Activated B cell treated with CpG ODN at 0.5 μM for 24 hours (primary cell): ENCODE measurements at regions not wholly inside any gene's neighbourhood (a gene's known extent, or its start where the extent isn't known, plus 50 kb on each side); places are given as distances from the start of the nearest gene placed in this dataset.

ENCODE experiments used
- ATAC-seq: fragments of 200-7000 bp; cut with Tn5 transposase; one replicate; pipeline ENCODE4 v1.10.0; 2021; ENCODE audit warnings: low read depth, mild to moderate bottlenecking, moderate library complexity
- CTCF ChIA-PET: fragments of 350-600 bp; sonication (Branson Sonifier 250); formaldehyde crosslinking; loops from one replicate; lab custom pipeline; 2021; ENCODE audit warnings: antibody characterized with exemption; lab: Charles Lee
- POLR2A ChIA-PET: fragments of 350-600 bp; sonication (Branson Sonifier 250); formaldehyde crosslinking; loops from one replicate; lab custom pipeline; 2021; ENCODE audit warnings: antibody characterized with exemption; lab: Charles Lee
- DNase-seq: peaks from one replicate; pipeline ENCODE4 v3.0.0; 2022
- H3K27ac Mint-ChIP-seq: one replicate; pipeline ENCODE4 v1.8.0; 2020; ENCODE audit warnings: mixed read lengths
- H3K27me3 Mint-ChIP-seq: one replicate; pipeline ENCODE4 v1.8.0; 2021; ENCODE audit warnings: mixed read lengths
- H3K36me3 Mint-ChIP-seq: one replicate; pipeline ENCODE4 v1.8.0; 2021; ENCODE audit warnings: low read depth, mixed read lengths
- H3K4me1 Mint-ChIP-seq: one replicate; pipeline ENCODE4 v1.8.0; 2021; ENCODE audit warnings: mixed read lengths
- H3K4me3 Mint-ChIP-seq: one replicate; pipeline ENCODE4 v1.8.0; 2020; ENCODE audit warnings: mild to moderate bottlenecking, mixed read lengths
- H3K9me3 Mint-ChIP-seq: one replicate; pipeline ENCODE4 v1.8.0; 2020; ENCODE audit warnings: mixed read lengths
- intact Hi-C: fragments of 100-400 bp; cut with micrococcal nuclease; formaldehyde crosslinking; loops from one replicate; pipeline ENCODE4 v1.15.1; 2024
- TF ChIP-seq, protein P1 (sequence below): fragments of 200-600 bp; IDR thresholded peaks from one replicate; pipeline ENCODE4 v1.8.0; 2022; ENCODE audit warnings: antibody characterized with exemption, mild to moderate bottlenecking

GRCh38 chr9:129513282-129513681 lies 107.6 kb downstream of the C9orf50 start:
- no peak for ATAC-seq
- Mint-ChIP-seq H3K27me3 (peaks cover 4% of the 10 kb centered on the region), H3K4me1 (no peaks in the 10 kb centered on the region), H3K27ac (no peak overlapping the region), H3K9me3 (peaks cover 19% of the 10 kb centered on the region), H3K4me3 (no peak overlapping the region), H3K36me3 (no peaks in the 10 kb centered on the region)
- intact Hi-C loops: no loop called here
- POLR2A ChIA-PET: no interaction called here
- DNase-seq: no peak
- TF ChIP-seq, protein P1, sequence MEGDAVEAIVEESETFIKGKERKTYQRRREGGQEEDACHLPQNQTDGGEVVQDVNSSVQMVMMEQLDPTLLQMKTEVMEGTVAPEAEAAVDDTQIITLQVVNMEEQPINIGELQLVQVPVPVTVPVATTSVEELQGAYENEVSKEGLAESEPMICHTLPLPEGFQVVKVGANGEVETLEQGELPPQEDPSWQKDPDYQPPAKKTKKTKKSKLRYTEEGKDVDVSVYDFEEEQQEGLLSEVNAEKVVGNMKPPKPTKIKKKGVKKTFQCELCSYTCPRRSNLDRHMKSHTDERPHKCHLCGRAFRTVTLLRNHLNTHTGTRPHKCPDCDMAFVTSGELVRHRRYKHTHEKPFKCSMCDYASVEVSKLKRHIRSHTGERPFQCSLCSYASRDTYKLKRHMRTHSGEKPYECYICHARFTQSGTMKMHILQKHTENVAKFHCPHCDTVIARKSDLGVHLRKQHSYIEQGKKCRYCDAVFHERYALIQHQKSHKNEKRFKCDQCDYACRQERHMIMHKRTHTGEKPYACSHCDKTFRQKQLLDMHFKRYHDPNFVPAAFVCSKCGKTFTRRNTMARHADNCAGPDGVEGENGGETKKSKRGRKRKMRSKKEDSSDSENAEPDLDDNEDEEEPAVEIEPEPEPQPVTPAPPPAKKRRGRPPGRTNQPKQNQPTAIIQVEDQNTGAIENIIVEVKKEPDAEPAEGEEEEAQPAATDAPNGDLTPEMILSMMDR: no peak
- CTCF ChIA-PET: no interaction called here

GRCh38 chr9:129511285-129511900 lies 109.5 kb downstream of the C9orf50 start:
- no peaks in the 10 kb centered on the region for H3K36me3 Mint-ChIP-seq
- intact Hi-C loops: no loop called here
- TF ChIP-seq, protein P1: no peak
- ATAC-seq: no peak
- no peak overlapping the region for H3K4me3 Mint-ChIP-seq
- H3K27ac Mint-ChIP-seq: no peak overlapping the region
- no peaks in the 10 kb centered on the region for H3K27me3 Mint-ChIP-seq
- no peaks in the 10 kb centered on the region for H3K4me1 Mint-ChIP-seq
- no peak for DNase-seq
- ChIA-PET POLR2A (no interaction called here), CTCF (no interaction called here)
- H3K9me3 Mint-ChIP-seq: peaks cover 11% of the 10 kb centered on the region

DNA sequence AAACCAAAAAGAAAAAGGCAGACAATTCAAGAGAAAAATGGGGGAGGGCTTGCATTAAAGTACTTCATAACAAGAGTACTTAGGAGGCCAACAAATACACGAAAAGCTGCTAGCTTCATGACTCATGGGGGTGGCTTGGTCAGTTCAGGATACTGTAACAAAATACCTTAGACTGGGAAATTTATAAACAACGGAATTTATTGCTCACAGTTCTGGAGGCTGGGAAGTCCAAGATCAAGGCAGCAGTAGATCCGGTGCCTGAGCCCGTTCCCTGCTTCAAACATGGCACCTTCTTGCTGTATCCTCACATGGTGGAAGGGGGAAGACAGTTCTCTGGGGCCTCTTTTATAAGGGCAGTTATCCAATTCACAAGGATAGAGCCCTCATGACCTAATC lies 111.4 kb downstream of the C9orf50 start:
- no peak for DNase-seq
- CTCF ChIA-PET: no interaction called here

DNA sequence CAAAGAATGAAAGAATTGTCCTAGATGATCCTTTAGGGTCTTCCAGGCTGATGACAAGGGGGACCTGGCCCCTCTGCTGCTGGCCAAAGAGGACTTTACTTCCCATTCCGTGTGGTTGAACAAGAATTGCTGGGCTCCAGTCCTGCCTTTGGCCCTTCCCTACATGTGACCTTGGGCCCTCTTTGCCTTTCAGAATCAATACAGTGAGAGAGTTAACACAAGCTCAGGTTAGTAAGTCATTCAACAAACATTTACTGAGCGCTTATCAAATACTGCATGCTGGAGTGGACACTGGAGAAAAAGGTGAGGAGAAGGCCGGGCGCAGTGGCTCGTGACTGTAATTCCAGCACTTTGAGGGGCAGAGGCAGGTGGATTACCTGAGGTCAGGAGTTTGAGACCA lies 113.1 kb downstream of the C9orf50 start:
- no peak for DNase-seq
- intact Hi-C loops: no loop called here
- H3K4me1 Mint-ChIP-seq: peaks cover 3% of the 10 kb centered on the region

More for the DNA sequence above, 111.4 kb downstream of the C9orf50 start:
- peaks cover 7% of the 10 kb centered on the region for H3K9me3 Mint-ChIP-seq
- peaks cover 2% of the 10 kb centered on the region for H3K27me3 Mint-ChIP-seq
- no peak overlapping the region for H3K4me3 Mint-ChIP-seq
- intact Hi-C loops: no loop called here
- H3K27ac Mint-ChIP-seq: no peak overlapping the region
- H3K4me1 Mint-ChIP-seq: peaks cover 3% of the 10 kb centered on the region
- POLR2A ChIA-PET: no interaction called here
- ATAC-seq: no peak
- no peaks in the 10 kb centered on the region for H3K36me3 Mint-ChIP-seq
- TF ChIP-seq, protein P1: no peak

DNA sequence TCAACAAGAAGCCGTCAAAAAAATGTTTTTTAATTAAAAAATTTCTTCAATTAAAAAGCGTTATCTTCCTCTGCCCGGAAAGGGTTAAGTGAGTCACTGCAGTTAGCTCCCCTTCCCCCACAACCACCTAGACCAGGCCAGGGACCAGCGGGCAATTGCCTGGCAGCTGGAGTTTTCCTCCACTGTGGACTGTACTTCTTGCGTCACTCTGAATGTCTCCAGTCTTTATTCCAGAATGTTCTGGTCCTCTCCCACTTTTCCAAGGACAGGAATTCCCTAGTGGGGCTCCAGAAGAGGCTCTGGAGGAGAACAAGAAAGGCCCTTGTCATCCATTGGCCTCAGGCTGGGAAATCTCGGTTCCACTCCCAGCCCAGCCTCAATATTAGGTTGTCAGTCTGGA lies 114.0 kb downstream of the C9orf50 start:
- Mint-ChIP-seq H3K27me3 (peaks cover 2% of the 10 kb centered on the region), H3K4me1 (peaks cover 3% of the 10 kb centered on the region), H3K4me3 (no peak overlapping the region), H3K9me3 (no peaks in the 10 kb centered on the region), H3K36me3 (no peaks in the 10 kb centered on the region), H3K27ac (no peak overlapping the region)
- intact Hi-C loops: no loop called here
- TF ChIP-seq, protein P1: no peak
- no peak for DNase-seq
- ChIA-PET CTCF (no interaction called here), POLR2A (no interaction called here)
- ATAC-seq: no peak

More for the DNA sequence above, 113.1 kb downstream of the C9orf50 start:
- H3K9me3 Mint-ChIP-seq: no peaks in the 10 kb centered on the region
- TF ChIP-seq, protein P1: no peak
- ChIA-PET CTCF (no interaction called here), POLR2A (no interaction called here)
- ATAC-seq: no peak
- H3K4me3 Mint-ChIP-seq: no peak overlapping the region
- H3K36me3 Mint-ChIP-seq: no peaks in the 10 kb centered on the region
- H3K27ac Mint-ChIP-seq: no peak overlapping the region
- peaks cover 2% of the 10 kb centered on the region for H3K27me3 Mint-ChIP-seq
